Mammary epithelial cell (primary cell): ENCODE measurements at regions not wholly inside any gene's neighbourhood (a gene's known extent, or its start where the extent isn't known, plus 50 kb on each side); places are given as distances from the start of the nearest gene placed in this dataset.

ENCODE experiments used
- EZH2 ChIP-seq: IDR thresholded peaks from 2 replicates; pipeline ENCODE4 v1.6.1; 2012; ENCODE audit warnings: low read length, inconsistent platforms, borderline replicate concordance
- TF ChIP-seq, protein P1 (sequence below), 2 donors: IDR thresholded peaks in 1 of 2; conservative IDR thresholded peaks in 1 of 2; 2 replicates each; pipeline ENCODE4 v1.5.1; 2011 to 2012; ENCODE audit warnings: inconsistent platforms in 2 of 2, low read length in 2 of 2, mild to moderate bottlenecking in 2 of 2, control low read depth in 1 of 2, low read depth in 1 of 2; ENCODE audit not compliant: insufficient read depth in 1 of 2; ENCODE audit errors: extremely low read depth in 1 of 2

DNA sequence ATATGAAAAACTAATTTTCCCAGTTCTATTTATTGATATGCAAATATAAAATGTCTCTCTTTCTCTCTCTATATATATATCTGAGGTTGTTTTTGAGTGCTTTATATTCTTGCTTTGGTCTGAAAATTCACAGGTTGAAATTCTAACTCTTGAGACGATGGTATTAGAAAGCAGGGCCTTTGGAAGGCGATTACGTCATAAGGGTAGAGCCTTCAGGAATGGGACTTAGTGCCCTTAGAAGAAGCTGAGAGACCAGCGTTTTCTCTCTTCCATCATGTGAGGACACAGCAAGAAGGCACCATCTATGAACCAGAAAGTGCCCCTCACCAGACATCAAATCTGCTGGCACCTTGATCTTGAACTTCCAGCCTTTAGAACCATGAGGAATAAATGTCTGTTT, 57.4 kb upstream of the PAXBP1 start:
- TF ChIP-seq, protein P1, sequence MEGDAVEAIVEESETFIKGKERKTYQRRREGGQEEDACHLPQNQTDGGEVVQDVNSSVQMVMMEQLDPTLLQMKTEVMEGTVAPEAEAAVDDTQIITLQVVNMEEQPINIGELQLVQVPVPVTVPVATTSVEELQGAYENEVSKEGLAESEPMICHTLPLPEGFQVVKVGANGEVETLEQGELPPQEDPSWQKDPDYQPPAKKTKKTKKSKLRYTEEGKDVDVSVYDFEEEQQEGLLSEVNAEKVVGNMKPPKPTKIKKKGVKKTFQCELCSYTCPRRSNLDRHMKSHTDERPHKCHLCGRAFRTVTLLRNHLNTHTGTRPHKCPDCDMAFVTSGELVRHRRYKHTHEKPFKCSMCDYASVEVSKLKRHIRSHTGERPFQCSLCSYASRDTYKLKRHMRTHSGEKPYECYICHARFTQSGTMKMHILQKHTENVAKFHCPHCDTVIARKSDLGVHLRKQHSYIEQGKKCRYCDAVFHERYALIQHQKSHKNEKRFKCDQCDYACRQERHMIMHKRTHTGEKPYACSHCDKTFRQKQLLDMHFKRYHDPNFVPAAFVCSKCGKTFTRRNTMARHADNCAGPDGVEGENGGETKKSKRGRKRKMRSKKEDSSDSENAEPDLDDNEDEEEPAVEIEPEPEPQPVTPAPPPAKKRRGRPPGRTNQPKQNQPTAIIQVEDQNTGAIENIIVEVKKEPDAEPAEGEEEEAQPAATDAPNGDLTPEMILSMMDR (conservative IDR thresholded peaks at IDR 0.05 in 1 of 2, IDR thresholded peaks at IDR 0.05 in 1 of 2; ENCODE audit: extremely low read depth in 1 of 2, insufficient read depth in 1 of 2, low read depth in 1 of 2, low read length in 2 of 2) = no peak
- no peak for TF ChIP-seq EZH2
